HS-27A (cell line): ENCODE measurements at regions not wholly inside any gene's neighbourhood (a gene's known extent, or its start where the extent isn't known, plus 50 kb on each side); places are given as distances from the start of the nearest gene placed in this dataset.

Source experiments
- DNase-seq: peaks from one replicate; pipeline ENCODE4 v3.0.0-alpha.2; 2012; ENCODE audit warnings: low read depth, missing footprints

- no peak for DNase-seq
Measured at GRCh38 chr13:73399347-73400216, 340.8 kb downstream of the KLF5 start.

- DNase-seq = no peak
Measured at GRCh38 chr13:73397496-73398305, 338.9 kb downstream of the KLF5 start.

- no peak for DNase-seq
Measured at GRCh38 chr13:73394066-73394465, 335.3 kb downstream of the KLF5 start.

DNA sequence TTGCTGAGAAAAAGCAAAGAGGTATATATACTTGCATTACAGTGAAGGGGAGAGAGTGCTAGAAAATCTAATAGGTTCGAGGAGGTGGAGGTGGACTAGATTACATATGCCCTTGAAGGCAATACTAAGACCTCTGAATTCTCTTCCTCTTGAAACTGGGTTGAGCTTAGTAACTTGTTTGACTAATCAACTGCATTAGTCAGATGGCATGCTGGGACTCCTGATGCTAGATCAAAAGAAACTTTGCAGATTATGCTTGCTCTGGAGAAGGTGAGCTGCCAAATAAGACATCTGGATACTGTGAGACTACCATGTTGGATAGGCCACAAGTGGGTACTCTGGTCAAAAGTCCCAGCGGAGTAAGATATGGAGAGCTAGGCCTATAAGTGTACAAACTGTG lies 331.3 kb downstream of the KLF5 start:
- no peak for DNase-seq

DNA sequence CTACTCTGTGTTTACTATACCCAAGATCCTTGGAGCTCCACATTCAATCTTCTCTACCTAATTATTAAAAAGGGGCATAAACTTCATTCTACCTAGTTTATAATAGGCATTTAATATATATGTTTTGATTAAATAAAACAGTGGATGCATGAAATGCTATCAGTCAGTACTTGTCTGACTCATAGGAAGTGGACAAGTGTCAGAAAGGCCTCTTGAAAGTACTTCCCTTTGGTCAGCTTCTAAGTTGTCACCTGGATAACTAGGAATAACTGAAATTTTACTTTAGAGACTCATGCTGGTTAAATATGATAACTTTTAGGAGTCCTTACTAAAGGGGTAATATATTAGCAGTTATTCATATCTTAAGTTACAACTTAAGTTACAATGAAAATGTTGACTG lies 329.8 kb downstream of the KLF5 start:
- DNase-seq = no peak

DNA sequence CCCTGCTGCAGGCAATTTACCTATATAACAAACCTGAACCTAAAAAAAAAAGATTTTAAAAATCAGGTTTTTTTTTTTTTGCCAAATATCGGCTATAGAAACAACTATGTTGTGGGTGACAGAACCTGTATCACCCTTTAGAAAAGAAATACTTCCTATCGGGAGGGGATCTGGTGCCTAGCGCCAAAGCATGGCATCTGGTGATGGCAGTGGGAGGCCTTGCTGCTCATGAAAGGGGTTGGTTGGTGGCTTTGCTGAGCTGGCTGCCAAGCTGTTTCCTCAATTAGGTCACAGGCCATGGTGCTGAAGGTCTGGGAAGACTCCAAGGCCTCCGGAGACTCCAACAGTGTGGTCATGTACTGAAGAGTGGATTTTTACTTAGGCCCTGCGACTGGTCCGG lies 328.5 kb downstream of the KLF5 start:
- DNase-seq = no peak

DNA sequence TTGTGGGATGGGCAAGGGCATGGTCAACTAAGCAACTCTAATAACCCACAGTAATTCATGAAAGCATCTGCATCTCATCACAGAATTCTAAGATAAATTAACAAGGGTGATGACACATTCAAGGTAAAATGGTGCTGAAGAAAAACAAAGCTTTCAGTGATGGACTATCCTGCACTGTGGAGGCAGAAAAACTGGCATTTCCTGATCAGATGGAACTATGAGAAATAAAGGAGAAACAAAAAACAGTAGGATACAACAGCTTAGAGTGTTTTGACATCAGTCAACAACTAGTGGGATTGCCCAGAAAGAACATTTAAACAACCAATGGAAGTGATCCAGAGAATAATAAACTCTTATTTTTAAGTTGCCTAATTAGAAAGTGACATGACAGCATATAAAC lies 327.0 kb downstream of the KLF5 start:
- no peak for DNase-seq

- no peak for DNase-seq
Measured at GRCh38 chr13:73372666-73373627, 314.1 kb downstream of the KLF5 start.

DNA sequence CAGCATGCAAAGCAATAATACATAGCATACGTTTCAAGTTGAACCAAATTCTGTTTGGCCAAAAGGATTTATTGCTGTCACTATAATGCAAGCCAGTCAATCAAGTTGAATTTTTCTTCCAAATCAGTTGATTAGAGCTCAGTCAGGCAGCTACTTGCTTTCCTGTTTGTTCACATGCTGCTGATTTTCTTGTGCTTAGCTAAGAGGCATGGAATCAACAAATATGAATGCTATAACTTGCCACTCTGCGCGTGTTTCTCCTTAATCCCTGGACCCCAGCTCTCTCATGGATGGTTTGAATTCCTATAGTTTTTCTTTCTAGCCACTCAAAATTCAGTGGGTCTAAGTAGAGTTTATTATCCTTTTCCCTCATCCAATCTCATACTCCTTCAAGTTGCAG lies 311.3 kb downstream of the KLF5 start:
- no peak for DNase-seq

DNA sequence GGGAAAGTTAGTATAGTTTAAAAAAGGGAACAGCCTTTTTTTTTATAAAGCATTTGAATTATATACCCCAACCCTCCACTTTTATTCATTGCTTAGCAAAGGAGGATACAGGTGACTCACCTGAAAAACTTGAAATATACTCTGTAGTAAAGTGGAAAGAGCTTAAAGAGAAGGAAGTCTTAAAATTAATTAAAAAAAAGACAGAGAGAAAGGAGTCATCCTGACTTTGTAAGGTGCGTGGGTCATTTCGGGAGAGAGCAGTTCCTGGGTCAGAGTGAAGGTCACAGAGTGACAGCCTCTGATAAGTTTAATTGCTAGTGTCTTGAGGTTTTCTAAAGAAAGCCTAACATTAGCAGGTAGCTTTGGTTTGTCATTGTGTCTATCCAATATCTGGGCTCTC lies 310.3 kb downstream of the KLF5 start:
- DNase-seq = no peak

DNA sequence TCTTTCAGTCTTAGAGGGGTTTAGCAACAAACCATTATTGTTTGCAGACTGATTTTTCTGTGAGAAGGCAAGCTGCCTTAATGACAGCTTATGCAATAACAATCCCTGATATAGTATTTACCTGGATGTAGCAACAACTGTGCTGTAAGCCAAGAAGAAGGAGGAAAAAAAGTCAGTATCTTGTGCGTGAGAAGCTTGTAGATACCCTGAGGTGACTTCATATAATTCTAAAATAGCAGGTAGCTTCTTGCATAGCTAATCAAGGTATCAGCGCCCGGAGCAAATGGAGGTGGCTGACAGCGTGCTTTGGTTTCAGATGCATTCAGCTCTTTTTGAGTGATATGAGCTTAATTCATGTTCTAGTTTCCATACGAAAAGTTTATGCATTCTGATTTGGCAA lies 309.8 kb downstream of the KLF5 start:
- no peak for DNase-seq

- no peak for DNase-seq
Measured at GRCh38 chr13:73367886-73368285, 309.1 kb downstream of the KLF5 start.

DNA sequence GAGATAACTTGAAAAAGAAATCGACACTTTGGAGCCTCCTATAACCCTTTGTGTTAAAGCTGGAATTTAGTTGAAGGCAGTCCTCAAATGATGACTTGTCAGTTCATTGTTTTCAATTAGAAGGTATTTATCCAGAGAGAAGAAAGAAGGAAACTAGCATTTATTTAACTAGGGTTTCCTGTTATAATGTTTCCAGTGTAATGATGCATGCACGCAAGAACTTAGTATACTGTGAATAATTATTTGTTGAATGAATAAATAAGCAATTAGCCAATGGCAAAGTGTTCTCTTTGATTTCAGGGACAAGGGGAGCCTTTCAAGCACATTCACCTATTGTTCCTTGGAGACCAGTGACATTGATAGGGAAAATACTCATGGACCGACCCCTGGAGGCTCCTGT lies 307.4 kb downstream of the KLF5 start:
- DNase-seq = no peak

DNA sequence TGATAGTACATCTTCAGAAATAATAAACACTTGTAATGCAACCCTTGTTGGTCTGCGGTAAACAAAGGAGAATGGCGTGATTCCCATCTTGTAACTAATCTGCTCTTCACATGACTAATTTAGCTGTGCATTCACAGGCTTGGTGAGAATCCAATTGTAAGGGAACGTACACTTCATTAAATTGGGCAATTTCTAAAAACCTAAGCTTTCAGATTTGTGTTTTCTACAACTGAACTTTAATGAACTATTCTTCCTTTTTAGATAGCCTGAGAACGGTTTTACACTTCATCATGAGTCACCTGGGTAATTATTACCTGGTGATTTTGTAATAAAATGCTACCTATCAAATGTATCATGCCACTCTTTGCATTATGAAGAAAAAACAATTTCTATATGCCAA lies 306.9 kb downstream of the KLF5 start:
- no peak for DNase-seq

- DNase-seq = no peak
Measured at GRCh38 chr13:73365252-73365651, 306.4 kb downstream of the KLF5 start.

GRCh38 chr13:73364736-73365135 lies 305.9 kb downstream of the KLF5 start:
- DNase-seq = no peak

- DNase-seq = no peak
Measured at GRCh38 chr13:73358606-73359095, 299.8 kb downstream of the KLF5 start.

DNA sequence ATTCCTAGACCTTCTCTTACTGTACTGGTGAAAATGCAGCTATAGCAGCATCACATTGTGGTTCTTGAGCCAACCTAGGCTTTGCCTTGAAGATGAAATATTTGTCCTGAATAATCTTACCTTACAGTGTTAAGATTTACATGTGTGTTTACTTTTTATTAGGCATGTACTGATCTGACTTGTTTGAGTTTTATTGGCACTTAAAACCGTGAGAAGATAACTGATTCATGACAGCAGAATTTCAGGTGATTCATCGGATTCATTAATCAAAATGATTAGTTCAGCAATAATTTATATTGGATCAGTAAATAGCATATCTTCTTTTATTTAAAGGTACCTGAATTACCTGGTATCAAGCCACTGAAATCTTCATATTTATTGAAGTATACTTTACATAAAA lies 296.3 kb downstream of the KLF5 start:
- DNase-seq = no peak

- DNase-seq = no peak
Measured at GRCh38 chr13:73351730-73352129, 292.9 kb downstream of the KLF5 start.

GRCh38 chr13:73341748-73342147 lies 282.9 kb downstream of the KLF5 start:
- DNase-seq = no peak

DNA sequence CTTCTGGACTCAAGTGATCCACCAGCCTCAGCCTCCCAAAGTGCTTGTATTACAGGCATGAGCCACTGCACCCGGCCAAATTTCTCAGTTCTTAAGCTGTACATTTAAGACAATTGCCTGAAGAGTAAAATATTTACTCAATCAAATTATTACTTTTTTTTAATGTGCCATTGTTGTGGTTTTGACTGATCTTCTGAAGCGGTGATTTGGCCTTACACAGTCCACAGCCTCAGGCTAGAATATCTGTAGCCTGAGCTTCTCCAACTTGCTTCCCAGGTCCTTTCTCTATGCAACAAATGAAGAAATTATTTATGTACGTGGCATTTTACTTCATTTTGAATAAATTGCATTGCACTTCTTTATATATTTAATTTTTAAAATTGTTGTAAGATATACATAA lies 281.3 kb downstream of the KLF5 start:
- DNase-seq = no peak

GRCh38 chr13:73339086-73339485 lies 280.3 kb downstream of the KLF5 start:
- no peak for DNase-seq
